ENCODE measurements at regions not wholly inside any gene's neighbourhood (a gene's known extent, or its start where the extent isn't known, plus 50 kb on each side); places are given as distances from the start of the nearest gene placed in this dataset.

DNA sequence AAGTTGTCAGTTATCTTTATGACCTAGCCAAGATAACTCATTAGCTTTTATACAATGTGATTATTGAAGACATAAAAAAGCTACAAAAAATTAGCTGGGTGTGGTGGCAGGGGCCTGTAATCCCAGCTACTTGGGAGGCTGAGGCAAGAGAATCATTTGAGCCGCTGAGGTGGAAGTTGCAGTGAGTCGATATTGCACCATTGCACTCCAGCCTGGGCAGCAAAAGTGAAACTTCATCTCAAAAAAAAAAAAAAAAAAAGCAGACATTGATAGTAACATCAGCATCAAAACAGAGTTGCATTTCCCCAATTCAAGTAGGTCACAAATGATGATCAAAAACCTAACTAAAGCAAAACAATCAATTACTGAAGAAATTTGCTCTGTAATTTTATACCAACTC is 191.4 kb downstream of the PTGER3 start:
- H3K9me3 ChIP-seq = no peaks in the 10 kb centered on the region
- H3K36me3 ChIP-seq = no peaks in the 10 kb centered on the region
- no peak overlapping the region for H3K27ac ChIP-seq
- no peaks in the 10 kb centered on the region for H3K4me1 ChIP-seq
- TF ChIP-seq, protein P1, sequence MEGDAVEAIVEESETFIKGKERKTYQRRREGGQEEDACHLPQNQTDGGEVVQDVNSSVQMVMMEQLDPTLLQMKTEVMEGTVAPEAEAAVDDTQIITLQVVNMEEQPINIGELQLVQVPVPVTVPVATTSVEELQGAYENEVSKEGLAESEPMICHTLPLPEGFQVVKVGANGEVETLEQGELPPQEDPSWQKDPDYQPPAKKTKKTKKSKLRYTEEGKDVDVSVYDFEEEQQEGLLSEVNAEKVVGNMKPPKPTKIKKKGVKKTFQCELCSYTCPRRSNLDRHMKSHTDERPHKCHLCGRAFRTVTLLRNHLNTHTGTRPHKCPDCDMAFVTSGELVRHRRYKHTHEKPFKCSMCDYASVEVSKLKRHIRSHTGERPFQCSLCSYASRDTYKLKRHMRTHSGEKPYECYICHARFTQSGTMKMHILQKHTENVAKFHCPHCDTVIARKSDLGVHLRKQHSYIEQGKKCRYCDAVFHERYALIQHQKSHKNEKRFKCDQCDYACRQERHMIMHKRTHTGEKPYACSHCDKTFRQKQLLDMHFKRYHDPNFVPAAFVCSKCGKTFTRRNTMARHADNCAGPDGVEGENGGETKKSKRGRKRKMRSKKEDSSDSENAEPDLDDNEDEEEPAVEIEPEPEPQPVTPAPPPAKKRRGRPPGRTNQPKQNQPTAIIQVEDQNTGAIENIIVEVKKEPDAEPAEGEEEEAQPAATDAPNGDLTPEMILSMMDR (IDR thresholded peaks at IDR 0.05) = no peak
- TF ChIP-seq POLR2A (IDR thresholded peaks at IDR 0.05) (no peak), EP300 (IDR thresholded peaks at IDR 0.05) (no peak)
- WGBS, 2 donors = 75 to 80% methylated on average over 2 of the region's 2 CpGs
- no peak for DNase-seq (ENCODE audit: low spot score in 2 of 2)
- H3K4me3 ChIP-seq = no peak overlapping the region
- no peaks in the 10 kb centered on the region for H3K27me3 ChIP-seq

DNA sequence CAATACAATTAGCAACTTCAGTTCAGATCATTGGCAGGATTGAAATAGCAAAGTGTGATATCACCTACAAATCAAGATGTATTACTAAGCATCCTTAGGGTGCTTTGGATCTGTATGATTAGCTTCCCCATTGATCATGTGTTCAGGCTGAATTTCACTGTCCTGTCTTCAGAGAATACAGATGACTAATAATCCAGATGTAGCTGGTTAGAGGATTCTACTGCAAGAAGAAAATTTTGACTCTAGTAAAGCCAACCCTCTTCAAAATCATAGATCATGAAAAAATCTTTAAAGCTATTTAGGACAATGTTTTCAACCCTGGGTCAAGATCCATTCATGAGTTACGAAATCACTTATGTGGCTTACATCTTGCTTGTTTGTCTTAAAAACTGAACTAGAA is 184.4 kb downstream of the PTGER3 start:
- WGBS, 2 donors = 63 to 76% methylated on average over 1 of the region's 1 CpG

DNA sequence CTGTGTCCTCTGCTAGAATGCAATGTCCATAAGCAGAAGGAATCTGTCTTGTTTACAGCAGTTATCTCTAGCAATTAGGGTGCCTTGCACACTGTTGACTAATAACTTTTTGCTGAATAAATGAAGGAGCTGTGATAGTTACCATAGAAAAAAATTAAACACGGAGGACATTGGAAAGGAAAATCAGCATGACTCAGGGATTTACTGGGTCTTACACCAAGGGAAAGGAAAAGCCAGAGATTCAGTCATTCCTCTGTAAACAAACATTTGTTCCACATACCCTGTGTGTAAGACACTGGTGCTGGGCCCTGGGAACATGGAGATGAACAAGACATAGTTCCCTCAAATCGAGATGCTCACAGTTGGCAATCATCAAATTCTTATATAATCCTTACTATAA is 183.3 kb downstream of the PTGER3 start:
- Histone ChIP-seq H3K4me3 (no peak overlapping the region), H3K9me3 (no peaks in the 10 kb centered on the region), H3K36me3 (no peaks in the 10 kb centered on the region), H3K27me3 (no peaks in the 10 kb centered on the region), H3K27ac (no peak overlapping the region), H3K4me1 (no peaks in the 10 kb centered on the region)
- no peak for TF ChIP-seq POLR2A (IDR thresholded peaks at IDR 0.05)
- TF ChIP-seq, protein P1 (IDR thresholded peaks at IDR 0.05) = no peak
- no peak for TF ChIP-seq EP300 (IDR thresholded peaks at IDR 0.05)
- 64 to 74% methylated on average over 2 of the region's 2 CpGs for WGBS, 2 donors
- no peak for DNase-seq (ENCODE audit: low spot score in 2 of 2)

More for the DNA sequence above, 184.4 kb downstream of the PTGER3 start:
- H3K4me3 ChIP-seq = no peak overlapping the region
- no peak overlapping the region for H3K27ac ChIP-seq
- TF ChIP-seq POLR2A (IDR thresholded peaks at IDR 0.05) (no peak), EP300 (IDR thresholded peaks at IDR 0.05) (no peak)
- TF ChIP-seq, protein P1 (IDR thresholded peaks at IDR 0.05) = no peak
- H3K4me1 ChIP-seq = no peaks in the 10 kb centered on the region
- DNase-seq (ENCODE audit: low spot score in 2 of 2) = no peak
- no peaks in the 10 kb centered on the region for H3K27me3 ChIP-seq
- no peaks in the 10 kb centered on the region for H3K9me3 ChIP-seq
- H3K36me3 ChIP-seq = no peaks in the 10 kb centered on the region

GRCh38 chr1:70866542-70867264 is 180.9 kb downstream of the PTGER3 start:
- no peak for DNase-seq (ENCODE audit: low spot score in 2 of 2)
- TF ChIP-seq EP300 (IDR thresholded peaks at IDR 0.05) = no peak
- TF ChIP-seq, protein P1 (IDR thresholded peaks at IDR 0.05) = no peak
- Histone ChIP-seq H3K27ac (no peak overlapping the region), H3K4me3 (no peak overlapping the region), H3K4me1 (no peaks in the 10 kb centered on the region), H3K27me3 (no peaks in the 10 kb centered on the region), H3K36me3 (no peaks in the 10 kb centered on the region), H3K9me3 (peaks cover 0 to 9% (median 0%) of the 10 kb centered on the region in 4 donors)
- WGBS, 2 donors = 68 to 74% methylated on average over 4 of the region's 4 CpGs

DNA sequence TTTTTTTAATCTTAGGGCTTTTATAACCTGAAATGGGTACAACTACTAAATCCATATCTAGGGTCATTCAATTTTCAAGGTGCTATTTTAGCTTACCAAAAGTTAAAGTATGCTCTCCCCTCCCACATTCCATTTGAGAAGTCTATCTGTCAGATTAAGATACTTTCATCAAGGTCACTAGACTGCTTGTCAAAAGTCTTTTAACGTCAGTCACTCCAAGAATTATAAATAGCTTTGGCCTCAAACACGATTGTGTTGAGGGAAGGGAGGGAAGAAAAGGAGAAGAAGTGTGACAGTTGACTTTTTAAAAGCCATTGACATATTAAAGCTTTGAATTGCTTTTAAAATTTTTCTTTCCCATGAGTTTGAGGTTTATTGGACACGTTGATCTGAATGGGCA is 175.8 kb downstream of the PTGER3 start:
- H3K4me1 ChIP-seq = no peaks in the 10 kb centered on the region
- whole genome bisulfite sequencing, 2 donors = 52 to 57% methylated on average over 3 of the region's 3 CpGs
- H3K36me3 ChIP-seq = no peaks in the 10 kb centered on the region
- TF ChIP-seq POLR2A (IDR thresholded peaks at IDR 0.05) = no peak
- TF ChIP-seq EP300 (IDR thresholded peaks at IDR 0.05) = no peak
- TF ChIP-seq, protein P1 (IDR thresholded peaks at IDR 0.05) = no peak
- no peak overlapping the region for H3K27ac ChIP-seq
- H3K27me3 ChIP-seq = no peaks in the 10 kb centered on the region
- DNase-seq (ENCODE audit: low spot score in 2 of 2) = no peak
- H3K4me3 ChIP-seq = no peak overlapping the region
- H3K9me3 ChIP-seq = peaks cover 0 to 9% (median 0%) of the 10 kb centered on the region in 4 donors
